H9 (cell line): ENCODE measurements at regions not wholly inside any gene's neighbourhood (a gene's known extent, or its start where the extent isn't known, plus 50 kb on each side); places are given as distances from the start of the nearest gene placed in this dataset.

ENCODE experiments used
- DNase-seq: peaks from one replicate; pipeline ENCODE4 v3.0.0-alpha.2; 2017
- H2AFZ ChIP-seq: one replicate; pipeline ENCODE4 v1.6.1; 2013; ENCODE audit warnings: mild to moderate bottlenecking, low read length, control low read depth, moderate library complexity
- H2AK5ac ChIP-seq: 2 replicates; pipeline ENCODE4 v1.6.1; 2013; ENCODE audit warnings: low read length, control low read depth, mixed read lengths; ENCODE audit not compliant: insufficient read length
- H2BK120ac ChIP-seq: one replicate; pipeline ENCODE4 v1.6.1; 2013; ENCODE audit warnings: low read depth, mild to moderate bottlenecking, low read length, control low read depth, inconsistent platforms; ENCODE audit not compliant: poor library complexity, severe bottlenecking
- H2BK12ac ChIP-seq: 2 replicates; pipeline ENCODE4 v1.6.1; 2013; ENCODE audit warnings: low read length, control low read depth, mixed read lengths, low read depth; ENCODE audit not compliant: insufficient read length
- H2BK15ac ChIP-seq: 2 replicates; pipeline ENCODE4 v1.6.1; 2013; ENCODE audit warnings: low read depth, low read length, control low read depth
- H2BK20ac ChIP-seq: one replicate; pipeline ENCODE4 v1.6.1; 2013; ENCODE audit warnings: low read depth, mild to moderate bottlenecking, low read length, control low read depth, inconsistent platforms; ENCODE audit not compliant: poor library complexity, severe bottlenecking
- H2BK5ac ChIP-seq: 2 replicates; pipeline ENCODE4 v1.6.1; 2013; ENCODE audit warnings: low read length, control low read depth, mixed read lengths; ENCODE audit not compliant: insufficient read length
- H3K14ac ChIP-seq: 2 replicates; pipeline ENCODE4 v1.6.1; 2013; ENCODE audit warnings: low read length, control low read depth; ENCODE audit not compliant: insufficient read depth
- H3K18ac ChIP-seq: 2 replicates; pipeline ENCODE4 v1.6.1; 2013; ENCODE audit warnings: low read depth, mild to moderate bottlenecking, mixed read lengths, low read length, control low read depth; ENCODE audit not compliant: insufficient read length
- H3K23ac ChIP-seq: 2 replicates; pipeline ENCODE4 v1.6.1; 2013; ENCODE audit warnings: low read length, control low read depth, mixed read lengths, low read depth; ENCODE audit not compliant: insufficient read length
- H3K23me2 ChIP-seq: 2 replicates; pipeline ENCODE4 v1.6.1; 2013; ENCODE audit warnings: low read depth, mild to moderate bottlenecking, mixed read lengths, low read length, control low read depth; ENCODE audit not compliant: insufficient read length, poor library complexity, severe bottlenecking
- H3K27ac ChIP-seq: 2 replicates; pipeline ENCODE4 v1.5.1; 2013; ENCODE audit warnings: low read length, control low read depth, mixed read lengths, low read depth; ENCODE audit not compliant: insufficient read length
- H3K27me3 ChIP-seq: 2 replicates; pipeline ENCODE4 v1.6.1; 2013; ENCODE audit warnings: low read length, control low read depth, inconsistent platforms; ENCODE audit not compliant: insufficient read depth
- H3K4ac ChIP-seq: 2 replicates; pipeline ENCODE4 v1.6.1; 2013; ENCODE audit warnings: low read depth, mild to moderate bottlenecking, control low read depth, inconsistent platforms, low read length, moderate library complexity
- H3K4me1 ChIP-seq: 2 replicates; pipeline ENCODE4 v1.6.1; 2013; ENCODE audit warnings: low read length, control low read depth, inconsistent platforms; ENCODE audit not compliant: insufficient read depth
- H3K4me2 ChIP-seq: 2 replicates; pipeline ENCODE4 v1.6.1; 2013; ENCODE audit warnings: low read length, control low read depth, mixed read lengths; ENCODE audit not compliant: insufficient read length, insufficient read depth
- H3K56ac ChIP-seq: 2 replicates; pipeline ENCODE4 v1.6.1; 2013; ENCODE audit warnings: low read depth, mild to moderate bottlenecking, mixed read lengths, low read length, control low read depth; ENCODE audit not compliant: insufficient read length
- H3K79me1 ChIP-seq: 2 replicates; pipeline ENCODE4 v1.6.1; 2013; ENCODE audit warnings: low read depth, mild to moderate bottlenecking, moderate library complexity, low read length, control low read depth, inconsistent platforms; ENCODE audit not compliant: insufficient read depth, poor library complexity, severe bottlenecking
- H3K79me2 ChIP-seq: 2 replicates; pipeline ENCODE4 v1.6.1; 2013; ENCODE audit warnings: low read length, control low read depth, inconsistent platforms; ENCODE audit not compliant: insufficient read depth
- H3K9ac ChIP-seq: 2 replicates; pipeline ENCODE4 v1.6.1; 2013; ENCODE audit warnings: low read length, control low read depth, mixed read lengths; ENCODE audit not compliant: insufficient read length; ENCODE audit errors: extremely low read depth
- H3K9me3 ChIP-seq: one replicate; pipeline ENCODE4 v1.6.1; 2013; ENCODE audit warnings: low read depth, low read length, inconsistent platforms; ENCODE audit not compliant: control insufficient read depth
- H3T11ph ChIP-seq: one replicate; pipeline ENCODE4 v1.6.1; 2013; ENCODE audit warnings: mild to moderate bottlenecking, low read length, control low read depth, inconsistent platforms
- H4K20me1 ChIP-seq: one replicate; pipeline ENCODE4 v1.6.1; 2013; ENCODE audit not compliant: control insufficient read depth, insufficient read length, insufficient read depth
- H4K5ac ChIP-seq: 2 replicates; pipeline ENCODE4 v1.6.1; 2013; ENCODE audit warnings: low read depth, mild to moderate bottlenecking, mixed read lengths, low read length, control low read depth; ENCODE audit not compliant: insufficient read length
- H4K8ac ChIP-seq: replicated peaks from 2 replicates; pipeline ENCODE4 v1.6.1; 2013; ENCODE audit warnings: low read length, control low read depth, mixed read lengths, low read depth; ENCODE audit not compliant: insufficient read length
- H4K91ac ChIP-seq: 2 replicates; pipeline ENCODE4 v1.6.1; 2013; ENCODE audit warnings: low read depth, mild to moderate bottlenecking, moderate library complexity, mixed read lengths, low read length, control low read depth; ENCODE audit not compliant: insufficient read length
- H3K27ac Mint-ChIP-seq, 3 experiments: 2 replicates in 2 of 3; 3 replicates in 1 of 3; pipeline ENCODE4 v1.8.0; 2020 to 2021; ENCODE audit warnings: mixed read lengths in 3 of 3, mild to moderate bottlenecking in 1 of 3, moderate library complexity in 1 of 3
- H3K27me3 Mint-ChIP-seq: 2 replicates; pipeline ENCODE4 v1.8.0; 2021; ENCODE audit warnings: low read depth, mild to moderate bottlenecking, moderate library complexity, mixed read lengths
- H3K36me3 Mint-ChIP-seq, 3 experiments: 2 replicates in 2 of 3; 3 replicates in 1 of 3; pipeline ENCODE4 v1.8.0; 2020 to 2021; ENCODE audit warnings: low read depth in 3 of 3, mixed read lengths in 3 of 3; ENCODE audit not compliant: insufficient read depth in 1 of 3
- H3K4me1 Mint-ChIP-seq, 2 experiments: 2 replicates each; pipeline ENCODE4 v1.8.0; 2020; ENCODE audit warnings: mixed read lengths in 2 of 2
- H3K4me3 Mint-ChIP-seq, 2 experiments: 2 replicates in 1 of 2; 3 replicates in 1 of 2; pipeline ENCODE4 v1.8.0; 2020 to 2021; ENCODE audit warnings: mild to moderate bottlenecking in 2 of 2, mixed read lengths in 2 of 2, moderate library complexity in 1 of 2
- H3K9me3 Mint-ChIP-seq, 2 experiments: 2 replicates in 1 of 2; 3 replicates in 1 of 2; pipeline ENCODE4 v1.8.0; 2020; ENCODE audit warnings: mild to moderate bottlenecking in 2 of 2, mixed read lengths in 2 of 2, moderate library complexity in 1 of 2
- WGBS: extraction: QIAGEN DNeasy Blood & Tissue Kit; methylation state at CpG from one replicate; pipeline ENCODE4 v1.1.7; 2013; ENCODE audit warnings: missing lambda C conversion rate, low lambda C conversion rate, mixed read lengths; ENCODE audit not compliant: insufficient read length; ENCODE audit errors: extremely low coverage; 5-methylcytosine and 5-hydroxymethylcytosine counted together
- TF ChIP-seq, protein P1 (sequence below): fragments of 200-600 bp; sonication (generic); conservative IDR thresholded peaks from 3 replicates; pipeline ENCODE4 v1.8.0; 2021; ENCODE audit warnings: antibody characterized with exemption, mild to moderate bottlenecking

DNA sequence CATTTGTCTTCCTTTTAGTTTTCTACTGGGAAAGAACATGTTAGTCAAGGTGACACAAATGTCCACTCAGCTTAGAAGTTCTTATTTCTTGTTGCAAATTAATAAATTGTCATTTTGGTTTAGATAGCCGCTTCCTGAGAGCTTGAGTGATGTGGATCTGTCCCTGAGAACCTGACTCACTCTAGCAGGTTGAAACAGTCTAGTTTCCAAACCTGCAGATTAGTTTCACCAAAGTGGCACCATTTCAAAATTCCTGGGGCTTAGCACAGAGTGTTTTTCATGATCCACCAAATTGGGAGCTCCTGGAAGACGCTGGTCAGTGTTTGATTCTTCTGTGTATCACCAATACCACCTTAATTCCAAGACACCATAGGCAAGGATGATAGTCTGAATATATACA lies 119.4 kb upstream of the TSC22D1 start:
- H3K23me2 ChIP-seq: no peaks in the 10 kb centered on the region
- H3K14ac ChIP-seq: no peak overlapping the region
- no peak overlapping the region for H2BK15ac ChIP-seq
- H2AFZ ChIP-seq: no peak overlapping the region
- H3K18ac ChIP-seq: no peak overlapping the region
- H2BK5ac ChIP-seq: no peak overlapping the region
- DNase-seq: no peak
- no peak overlapping the region for H3K27ac ChIP-seq
- H3K4ac ChIP-seq: no peak overlapping the region
- H3K79me1 ChIP-seq: no peaks in the 10 kb centered on the region
- Mint-ChIP-seq H3K27ac (no peak overlapping the region), H3K36me3 (no peaks in the 10 kb centered on the region), H3K27me3 (no peaks in the 10 kb centered on the region), H3K4me3 (no peak overlapping the region), H3K9me3 (no peaks in the 10 kb centered on the region), H3K4me1 (0 out of 4 replicates have a peak, but pooled peaks cover 0 to 2% of the 10 kb centered on the region in 2 experiments)
- H3K23ac ChIP-seq: no peak overlapping the region
- no peaks in the 10 kb centered on the region for H3K27me3 ChIP-seq
- no peaks in the 10 kb centered on the region for H3K4me1 ChIP-seq
- TF ChIP-seq, protein P1, sequence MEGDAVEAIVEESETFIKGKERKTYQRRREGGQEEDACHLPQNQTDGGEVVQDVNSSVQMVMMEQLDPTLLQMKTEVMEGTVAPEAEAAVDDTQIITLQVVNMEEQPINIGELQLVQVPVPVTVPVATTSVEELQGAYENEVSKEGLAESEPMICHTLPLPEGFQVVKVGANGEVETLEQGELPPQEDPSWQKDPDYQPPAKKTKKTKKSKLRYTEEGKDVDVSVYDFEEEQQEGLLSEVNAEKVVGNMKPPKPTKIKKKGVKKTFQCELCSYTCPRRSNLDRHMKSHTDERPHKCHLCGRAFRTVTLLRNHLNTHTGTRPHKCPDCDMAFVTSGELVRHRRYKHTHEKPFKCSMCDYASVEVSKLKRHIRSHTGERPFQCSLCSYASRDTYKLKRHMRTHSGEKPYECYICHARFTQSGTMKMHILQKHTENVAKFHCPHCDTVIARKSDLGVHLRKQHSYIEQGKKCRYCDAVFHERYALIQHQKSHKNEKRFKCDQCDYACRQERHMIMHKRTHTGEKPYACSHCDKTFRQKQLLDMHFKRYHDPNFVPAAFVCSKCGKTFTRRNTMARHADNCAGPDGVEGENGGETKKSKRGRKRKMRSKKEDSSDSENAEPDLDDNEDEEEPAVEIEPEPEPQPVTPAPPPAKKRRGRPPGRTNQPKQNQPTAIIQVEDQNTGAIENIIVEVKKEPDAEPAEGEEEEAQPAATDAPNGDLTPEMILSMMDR: no peak
- no peaks in the 10 kb centered on the region for H3K79me2 ChIP-seq
- no peak overlapping the region for H4K5ac ChIP-seq
- H4K91ac ChIP-seq: no peak overlapping the region
- H3K9ac ChIP-seq: no peak overlapping the region
- H2AK5ac ChIP-seq: no peak overlapping the region
- H3K4me2 ChIP-seq: no peak overlapping the region
- no peak overlapping the region for H2BK12ac ChIP-seq
- H4K20me1 ChIP-seq: no peaks in the 10 kb centered on the region
- no peak overlapping the region for H2BK120ac ChIP-seq
- no peak overlapping the region for H3K56ac ChIP-seq
- WGBS: no CpG with 5 or more reads among the region's 2 CpGs
- no peak overlapping the region for H3T11ph ChIP-seq
- no peak overlapping the region for H4K8ac ChIP-seq
- H3K9me3 ChIP-seq: no peaks in the 10 kb centered on the region
- H2BK20ac ChIP-seq: no peak overlapping the region
